Gastroesophageal sphincter (tissue), 4 donors: ENCODE measurements at regions not wholly inside any gene's neighbourhood (a gene's known extent, or its start where the extent isn't known, plus 50 kb on each side); places are given as distances from the start of the nearest gene placed in this dataset.

ENCODE experiments used
- ATAC-seq: fragments of 150-250 bp; one replicate; pipeline ENCODE4 v1.9.1; 2016; ENCODE audit warnings: mild to moderate bottlenecking, moderate library complexity
- H3K27ac ChIP-seq, 4 donors: fragments of 200-600 bp; sonication (generic) in 3 of 4; 1 replicate in 3 of 4; 2 replicates in 1 of 4; pipeline ENCODE4 v1.5.1; 2016 to 2019
- H3K27me3 ChIP-seq: fragments of 200-600 bp; sonication (generic); one replicate; pipeline ENCODE4 v1.5.1; 2019
- H3K36me3 ChIP-seq, 2 donors: fragments of 200-600 bp; sonication (generic); one replicate each; pipeline ENCODE4 v1.5.1; 2019; ENCODE audit warnings: control low read depth in 1 of 2
- H3K4me1 ChIP-seq, 3 donors: fragments of 200-600 bp; sonication (generic); 1 replicate in 2 of 3; 2 replicates in 1 of 3; pipeline ENCODE4 v1.5.1; 2016 to 2019; ENCODE audit warnings: control low read depth in 2 of 3
- H3K4me3 ChIP-seq, 2 donors: fragments of 200-600 bp; sonication (generic); one replicate each; pipeline ENCODE4 v1.5.1; 2019; ENCODE audit warnings: mild to moderate bottlenecking in 1 of 2, moderate library complexity in 1 of 2
- H3K9me3 ChIP-seq, 3 donors: fragments of 200-600 bp; sonication (generic); one replicate each; pipeline ENCODE4 v1.5.1; 2017 to 2019; ENCODE audit warnings: control low read depth in 2 of 3
- CTCF ChIP-seq, 4 experiments: fragments of 200-600 bp in 2 of 4; fragments of 450-650 bp in 2 of 4; sonication (generic) in 1 of 4; IDR thresholded peaks; one replicate each; pipeline ENCODE4 v1.5.1; 2017 to 2019; ENCODE audit warnings: antibody characterized with exemption in 4 of 4, mild to moderate bottlenecking in 2 of 4, moderate library complexity in 2 of 4
- EP300 ChIP-seq: sonication (generic); formaldehyde crosslinking; IDR thresholded peaks from one replicate; pipeline ENCODE4 v1.6.1; 2017; ENCODE audit warnings: antibody characterized with exemption, mild to moderate bottlenecking
- POLR2A ChIP-seq, 2 donors: fragments of 450-650 bp; IDR thresholded peaks; one replicate each; pipeline ENCODE4 v1.6.1; 2017; ENCODE audit warnings: antibody characterized with exemption in 2 of 2, mild to moderate bottlenecking in 2 of 2, moderate library complexity in 1 of 2
- POLR2AphosphoS5 ChIP-seq: sonication (generic); formaldehyde crosslinking; IDR thresholded peaks from one replicate; pipeline ENCODE4 v1.6.1; 2017; ENCODE audit warnings: antibody characterized with exemption
- WGBS, 2 donors: methylation state at CpG; one replicate each; pipeline ENCODE4 v1.1.5; 2018; ENCODE audit warnings: low coverage in 1 of 2; 5-methylcytosine and 5-hydroxymethylcytosine counted together

DNA sequence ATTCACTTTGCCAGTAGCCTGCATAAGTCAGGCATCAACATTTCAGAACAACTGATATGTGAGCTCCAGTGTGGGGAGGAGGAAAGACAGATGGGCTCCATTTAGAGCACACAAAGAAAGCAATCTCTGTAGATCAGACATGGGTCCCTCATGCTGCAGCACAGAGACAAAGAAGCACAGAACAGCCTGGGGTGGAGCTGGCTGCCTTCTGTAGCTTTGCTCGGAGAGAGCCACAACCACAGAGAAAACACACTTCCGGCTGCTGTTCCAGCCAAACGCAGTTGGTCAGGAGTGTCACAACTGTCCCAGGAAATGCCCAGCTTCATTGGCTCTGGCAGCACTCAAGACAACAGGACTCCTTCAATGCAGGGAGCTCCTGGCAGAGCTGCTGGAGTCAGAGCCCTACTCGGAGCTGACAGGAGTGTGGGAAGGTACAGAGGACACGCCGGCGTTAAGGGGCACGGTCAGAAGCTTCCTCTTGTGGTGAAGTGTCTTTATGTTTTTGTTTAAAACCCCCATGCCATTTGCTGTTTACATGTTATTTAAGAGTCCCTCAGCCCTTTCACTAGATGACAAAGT is 494.4 kb downstream of the TCERG1L start:
- Histone ChIP-seq H3K9me3 (no peaks in the 10 kb centered on the region), H3K27me3 (peaks cover 4% of the 10 kb centered on the region), H3K27ac (no peak overlapping the region), H3K36me3 (no peaks in the 10 kb centered on the region), H3K4me1 (no peaks in the 10 kb centered on the region), H3K4me3 (no peak overlapping the region)
- WGBS, 2 donors = 50 to 73% methylated on average over 2 to 4 of the region's 8 CpGs
- no peak for ATAC-seq
- TF ChIP-seq POLR2A (IDR thresholded peaks at IDR 0.05) = no peak
- no peak for TF ChIP-seq CTCF (IDR thresholded peaks at IDR 0.05)
- no peak for TF ChIP-seq EP300
- TF ChIP-seq POLR2AphosphoS5 = no peak

DNA sequence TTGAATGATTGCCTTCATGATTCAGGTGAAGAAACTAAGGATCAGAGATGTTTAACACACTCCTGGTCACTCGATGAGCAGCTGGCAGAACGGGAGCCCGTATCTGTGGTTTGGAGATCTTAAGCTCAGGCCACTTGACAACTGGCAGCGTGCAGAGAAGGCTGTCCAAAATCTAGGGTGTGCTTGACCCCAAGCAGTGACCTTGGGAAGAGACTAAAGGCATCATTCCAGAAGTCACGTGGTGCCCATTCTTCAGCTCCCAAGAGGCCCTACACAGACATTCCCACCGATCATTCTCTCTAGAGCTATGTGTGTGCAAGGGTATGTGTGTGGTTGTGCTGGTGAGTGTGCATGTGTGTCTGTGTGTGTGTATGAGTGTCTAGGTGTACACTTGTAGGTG is 493.8 kb downstream of the TCERG1L start:
- no peak for ATAC-seq
- Histone ChIP-seq H3K4me1 (no peaks in the 10 kb centered on the region), H3K4me3 (no peak overlapping the region), H3K27ac (no peak overlapping the region), H3K9me3 (no peaks in the 10 kb centered on the region), H3K36me3 (no peaks in the 10 kb centered on the region), H3K27me3 (peaks cover 4% of the 10 kb centered on the region)
- WGBS, 2 donors = 82 to 86% methylated on average over 3 to 6 of the region's 6 CpGs
- TF ChIP-seq POLR2A (IDR thresholded peaks at IDR 0.05) (no peak), POLR2AphosphoS5 (no peak), EP300 (no peak), CTCF (IDR thresholded peaks at IDR 0.05) (no peak)

DNA sequence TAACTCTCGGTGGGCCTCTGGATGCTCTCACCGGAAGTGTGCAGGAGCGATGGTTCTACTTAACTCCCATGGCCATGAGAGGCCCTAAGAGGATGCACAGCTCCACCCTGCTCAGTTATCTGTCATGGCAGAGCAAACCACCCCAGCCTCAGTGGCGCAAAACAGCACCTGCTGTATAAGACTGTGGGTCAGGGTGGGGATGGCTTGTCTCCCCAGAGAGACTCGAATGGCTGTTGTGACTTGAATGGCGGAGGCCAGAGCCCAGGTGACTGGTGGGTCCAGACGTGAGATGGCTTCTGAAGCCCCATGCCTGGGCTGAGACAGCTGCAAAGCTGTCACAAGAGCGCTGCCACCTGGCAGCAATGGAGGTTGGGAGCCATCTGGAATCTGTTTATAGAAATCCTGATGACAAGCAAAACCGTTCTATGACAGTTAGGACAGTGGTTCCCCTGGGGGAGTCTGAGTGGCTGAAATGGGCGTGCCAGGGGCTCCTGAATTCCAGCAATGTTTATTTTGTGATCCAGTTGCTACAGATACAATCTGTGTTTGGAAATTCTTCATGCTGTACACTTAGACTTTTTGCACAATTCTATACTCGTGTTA is 490.5 kb downstream of the TCERG1L start:
- no peaks in the 10 kb centered on the region for H3K36me3 ChIP-seq
- H3K4me1 ChIP-seq = no peaks in the 10 kb centered on the region
- H3K4me3 ChIP-seq = no peak overlapping the region
- H3K27ac ChIP-seq = no peak overlapping the region
- peaks cover 12% of the 10 kb centered on the region for H3K27me3 ChIP-seq
- TF ChIP-seq POLR2AphosphoS5 = no peak
- no peak for TF ChIP-seq CTCF (IDR thresholded peaks at IDR 0.05)
- TF ChIP-seq POLR2A (IDR thresholded peaks at IDR 0.05) = no peak
- no peak for TF ChIP-seq EP300
- no peak for ATAC-seq
- WGBS, 2 donors = 27 to 58% methylated on average over 3 to 7 of the region's 11 CpGs
- H3K9me3 ChIP-seq = peaks cover 0 to 16% (median 0%) of the 10 kb centered on the region in 3 donors

- H3K27me3 ChIP-seq = peaks cover 12% of the 10 kb centered on the region
- WGBS, 2 donors = 76 to 86% methylated on average over 3 of the region's 4 CpGs
- H3K4me3 ChIP-seq = no peak overlapping the region
- no peaks in the 10 kb centered on the region for H3K36me3 ChIP-seq
- no peak for ATAC-seq
- peaks cover 0 to 29% (median 0%) of the 10 kb centered on the region in 3 donors for H3K9me3 ChIP-seq
- H3K27ac ChIP-seq = no peak overlapping the region
- no peaks in the 10 kb centered on the region for H3K4me1 ChIP-seq
- TF ChIP-seq EP300 = no peak
- no peak for TF ChIP-seq POLR2A (IDR thresholded peaks at IDR 0.05)
- TF ChIP-seq CTCF (IDR thresholded peaks at IDR 0.05) = no peak
- no peak for TF ChIP-seq POLR2AphosphoS5
Measured at GRCh38 chr10:130824230-130825014, 487.1 kb downstream of the TCERG1L start.
